ENCODE measurements at regions not wholly inside any gene's neighbourhood (a gene's known extent, or its start where the extent isn't known, plus 50 kb on each side); places are given as distances from the start of the nearest gene placed in this dataset.

- TF ChIP-seq, protein P1, sequence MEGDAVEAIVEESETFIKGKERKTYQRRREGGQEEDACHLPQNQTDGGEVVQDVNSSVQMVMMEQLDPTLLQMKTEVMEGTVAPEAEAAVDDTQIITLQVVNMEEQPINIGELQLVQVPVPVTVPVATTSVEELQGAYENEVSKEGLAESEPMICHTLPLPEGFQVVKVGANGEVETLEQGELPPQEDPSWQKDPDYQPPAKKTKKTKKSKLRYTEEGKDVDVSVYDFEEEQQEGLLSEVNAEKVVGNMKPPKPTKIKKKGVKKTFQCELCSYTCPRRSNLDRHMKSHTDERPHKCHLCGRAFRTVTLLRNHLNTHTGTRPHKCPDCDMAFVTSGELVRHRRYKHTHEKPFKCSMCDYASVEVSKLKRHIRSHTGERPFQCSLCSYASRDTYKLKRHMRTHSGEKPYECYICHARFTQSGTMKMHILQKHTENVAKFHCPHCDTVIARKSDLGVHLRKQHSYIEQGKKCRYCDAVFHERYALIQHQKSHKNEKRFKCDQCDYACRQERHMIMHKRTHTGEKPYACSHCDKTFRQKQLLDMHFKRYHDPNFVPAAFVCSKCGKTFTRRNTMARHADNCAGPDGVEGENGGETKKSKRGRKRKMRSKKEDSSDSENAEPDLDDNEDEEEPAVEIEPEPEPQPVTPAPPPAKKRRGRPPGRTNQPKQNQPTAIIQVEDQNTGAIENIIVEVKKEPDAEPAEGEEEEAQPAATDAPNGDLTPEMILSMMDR (IDR thresholded peaks at IDR 0.05) = no peak
- TF ChIP-seq POLR2AphosphoS5 (IDR thresholded peaks at IDR 0.05) = no peak
- no peak for TF ChIP-seq POLR2A (IDR thresholded peaks at IDR 0.05)
These were observed 146.5 kb downstream of the KIF26A start for GRCh38 chr14:104284636-104285507.
